Spleen (tissue), 11 donors: ENCODE measurements at regions not wholly inside any gene's neighbourhood (a gene's known extent, or its start where the extent isn't known, plus 50 kb on each side); places are given as distances from the start of the nearest gene placed in this dataset.

Experiments
- DNase-seq: peaks from one replicate; pipeline ENCODE4 v3.0.0-alpha.2; 2020
- H3K27ac ChIP-seq, 8 donors: fragments of 200-600 bp; sonication (generic) in 7 of 8; 1 replicate in 4 of 8; 2 replicates in 4 of 8; pipeline versions ENCODE4 v1.5.0 to v1.8.0; 2016 to 2021; ENCODE audit warnings: inconsistent platforms in 4 of 8, mild to moderate bottlenecking in 4 of 8, moderate library complexity in 1 of 8
- H3K27me3 ChIP-seq, 7 donors: fragments of 200-600 bp; sonication (generic) in 6 of 7; replicated peaks in 1 of 7; 1 replicate in 4 of 7; 2 replicates in 3 of 7; pipeline versions ENCODE4 v1.5.0 to v1.8.0; 2016 to 2021; ENCODE audit warnings: inconsistent platforms in 3 of 7, mild to moderate bottlenecking in 1 of 7
- H3K36me3 ChIP-seq, 6 donors: fragments of 200-600 bp; sonication (generic) in 5 of 6; 1 replicate in 4 of 6; 2 replicates in 2 of 6; pipeline versions ENCODE4 v1.5.0 to v1.8.0; 2016 to 2021; ENCODE audit warnings: inconsistent platforms in 2 of 6
- H3K4me1 ChIP-seq, 6 donors: fragments of 200-600 bp; sonication (generic) in 5 of 6; 1 replicate in 3 of 6; 2 replicates in 3 of 6; pipeline versions ENCODE4 v1.5.0 to v1.8.0; 2016 to 2021; ENCODE audit warnings: inconsistent platforms in 3 of 6
- H3K4me3 ChIP-seq, 8 donors: fragments of 200-600 bp; sonication (generic) in 7 of 8; 1 replicate in 4 of 8; 2 replicates in 4 of 8; pipeline versions ENCODE4 v1.5.0 to v1.8.0; 2016 to 2021; ENCODE audit warnings: inconsistent platforms in 4 of 8, mild to moderate bottlenecking in 4 of 8, moderate library complexity in 2 of 8
- H3K9me3 ChIP-seq, 8 donors: fragments of 200-600 bp; sonication (generic) in 7 of 8; 1 replicate in 4 of 8; 2 replicates in 4 of 8; pipeline versions ENCODE4 v1.5.0 to v1.8.0; 2016 to 2021; ENCODE audit warnings: inconsistent platforms in 4 of 8
- POLR2A ChIP-seq, 3 donors: fragments of 450-650 bp; IDR thresholded peaks; one replicate each; pipeline ENCODE4 v1.5.1; 2017; ENCODE audit warnings: antibody characterized with exemption in 3 of 3, mild to moderate bottlenecking in 1 of 3
- POLR2AphosphoS5 ChIP-seq, 3 donors: sonication (generic); formaldehyde crosslinking; IDR thresholded peaks; one replicate each; pipeline ENCODE4 v1.5.1; 2017; ENCODE audit warnings: antibody characterized with exemption in 3 of 3
- WGBS, 5 donors: extraction: QIAGEN DNeasy Blood & Tissue Kit in 3 of 5; methylation state at CpG; one replicate each; pipeline versions ENCODE4 v1.1.5 to v1.1.7; 2013 to 2018; 5-methylcytosine and 5-hydroxymethylcytosine counted together
- intact Hi-C: fragments of 100-400 bp; cut with DNase I; formaldehyde crosslinking; loops from one replicate; pipeline ENCODE4 v1.15.0; 2023; ENCODE audit warnings: low total_unique reads
- TF ChIP-seq, protein P1 (sequence below), 11 experiments: fragments of 200-600 bp in 7 of 11; fragments of 450-650 bp in 4 of 11; sonication (generic) in 4 of 11; IDR thresholded peaks in 8 of 11; conservative IDR thresholded peaks in 3 of 11; 1 replicate in 7 of 11; 2 replicates in 4 of 11; pipeline versions ENCODE4 v1.4.0 to v1.8.0; 2016 to 2021; ENCODE audit warnings: antibody characterized with exemption in 11 of 11, inconsistent platforms in 4 of 11, mild to moderate bottlenecking in 1 of 11
- donor health status: healthy with polysubstance abuse.
- donor health status: DM: no; HTN: no; CAD: no; lungs with moderate emphysema.
- donor health status: DM: no; HTN: no; CAD: no.
- donor health status: Bipolar disorder and iron deficiency.
- donor health status: healthy.
- donor health status: DM: no; HTN: no; CAD: no.
- donor health status: DM: yes; HTN: yes; CAD: no.

DNA sequence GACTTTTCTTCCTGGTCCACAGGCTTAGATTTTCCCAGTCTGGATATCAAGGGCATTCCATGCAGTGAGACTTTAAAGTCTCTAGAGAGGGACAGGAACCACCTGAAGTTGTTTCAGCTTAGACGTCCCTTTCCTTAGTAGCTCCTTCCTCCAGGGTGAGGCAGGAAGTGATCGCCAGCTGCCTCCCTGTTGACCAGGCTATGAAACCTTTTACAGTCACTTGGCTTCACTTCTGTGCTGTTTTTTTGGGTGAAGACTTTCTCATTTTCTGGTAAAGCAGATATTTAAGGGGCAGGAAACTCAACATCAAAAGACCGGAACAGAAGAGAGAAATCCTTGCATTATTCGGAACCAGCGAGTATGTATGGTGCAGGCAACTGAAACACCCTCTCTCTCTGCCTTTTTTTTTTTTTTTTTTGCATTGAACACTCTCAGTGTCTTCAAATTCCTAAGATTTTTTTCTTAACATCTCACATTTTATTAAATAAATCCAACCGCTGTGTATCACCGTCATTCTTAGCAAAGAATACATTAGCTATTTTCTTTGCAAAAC is 234.6 kb upstream of the IRF2BP2 start:
- WGBS, 5 donors = 19 to 29% (median 25%) methylated on average over 7 of the region's 7 CpGs
- Histone ChIP-seq H3K4me3 (peak overlapping the region in 1 of 8 donors; percentile 9), H3K4me1 (peaks cover 25 to 80% (median 46%) of the 10 kb centered on the region in 6 donors), H3K27me3 (no peaks in the 10 kb centered on the region), H3K27ac (peak overlapping the region in 5 of 8 donors; percentile 22 to 78 (median 46)), H3K9me3 (no peaks in the 10 kb centered on the region), H3K36me3 (no peaks in the 10 kb centered on the region)
- DNase-seq = no peak
- intact Hi-C loops = loop anchor here (10.0 kb wide), 1 partner anchor 120 kb away; no protein-coding TSS in a partner anchor
- TF ChIP-seq POLR2A (IDR thresholded peaks at IDR 0.05) (no peak), POLR2AphosphoS5 (IDR thresholded peaks at IDR 0.05) (no peak)
- TF ChIP-seq, protein P1, sequence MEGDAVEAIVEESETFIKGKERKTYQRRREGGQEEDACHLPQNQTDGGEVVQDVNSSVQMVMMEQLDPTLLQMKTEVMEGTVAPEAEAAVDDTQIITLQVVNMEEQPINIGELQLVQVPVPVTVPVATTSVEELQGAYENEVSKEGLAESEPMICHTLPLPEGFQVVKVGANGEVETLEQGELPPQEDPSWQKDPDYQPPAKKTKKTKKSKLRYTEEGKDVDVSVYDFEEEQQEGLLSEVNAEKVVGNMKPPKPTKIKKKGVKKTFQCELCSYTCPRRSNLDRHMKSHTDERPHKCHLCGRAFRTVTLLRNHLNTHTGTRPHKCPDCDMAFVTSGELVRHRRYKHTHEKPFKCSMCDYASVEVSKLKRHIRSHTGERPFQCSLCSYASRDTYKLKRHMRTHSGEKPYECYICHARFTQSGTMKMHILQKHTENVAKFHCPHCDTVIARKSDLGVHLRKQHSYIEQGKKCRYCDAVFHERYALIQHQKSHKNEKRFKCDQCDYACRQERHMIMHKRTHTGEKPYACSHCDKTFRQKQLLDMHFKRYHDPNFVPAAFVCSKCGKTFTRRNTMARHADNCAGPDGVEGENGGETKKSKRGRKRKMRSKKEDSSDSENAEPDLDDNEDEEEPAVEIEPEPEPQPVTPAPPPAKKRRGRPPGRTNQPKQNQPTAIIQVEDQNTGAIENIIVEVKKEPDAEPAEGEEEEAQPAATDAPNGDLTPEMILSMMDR (IDR thresholded peaks at IDR 0.05 in 8 of 11, conservative IDR thresholded peaks at IDR 0.05 in 3 of 11) = no peak

DNA sequence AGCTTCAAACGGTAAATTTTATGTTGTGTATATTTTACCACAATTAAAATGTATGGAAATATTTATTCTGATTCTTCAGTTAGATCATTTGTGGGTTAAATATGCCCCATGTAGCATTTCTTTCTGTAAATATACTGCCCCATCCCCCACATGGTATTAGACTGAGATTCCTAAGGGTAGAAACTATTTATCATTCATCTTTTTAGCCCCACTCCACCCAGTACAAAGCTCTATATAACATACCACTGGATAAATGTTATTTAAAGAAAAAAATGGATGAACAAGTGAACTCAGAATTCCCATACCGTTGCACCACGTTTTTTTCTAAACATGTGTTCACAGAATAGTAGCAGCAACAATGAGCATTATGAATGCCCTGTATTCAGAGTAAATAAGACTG is 234.0 kb upstream of the IRF2BP2 start:
- no peak for DNase-seq
- TF ChIP-seq POLR2AphosphoS5 (IDR thresholded peaks at IDR 0.05) (no peak), POLR2A (IDR thresholded peaks at IDR 0.05) (no peak)
- WGBS, 5 donors = 48 to 55% (median 50%) methylated on average over 3 of the region's 3 CpGs
- Histone ChIP-seq H3K4me3 (no peak overlapping the region), H3K9me3 (no peaks in the 10 kb centered on the region), H3K4me1 (peaks cover 25 to 80% (median 43%) of the 10 kb centered on the region in 6 donors), H3K27ac (peak overlapping the region in 4 of 8 donors; percentile 22 to 78 (median 54)), H3K36me3 (no peaks in the 10 kb centered on the region), H3K27me3 (no peaks in the 10 kb centered on the region)
- intact Hi-C loops = loop anchor here (10.0 kb wide), 1 partner anchor 119 kb away; no protein-coding TSS in a partner anchor

DNA sequence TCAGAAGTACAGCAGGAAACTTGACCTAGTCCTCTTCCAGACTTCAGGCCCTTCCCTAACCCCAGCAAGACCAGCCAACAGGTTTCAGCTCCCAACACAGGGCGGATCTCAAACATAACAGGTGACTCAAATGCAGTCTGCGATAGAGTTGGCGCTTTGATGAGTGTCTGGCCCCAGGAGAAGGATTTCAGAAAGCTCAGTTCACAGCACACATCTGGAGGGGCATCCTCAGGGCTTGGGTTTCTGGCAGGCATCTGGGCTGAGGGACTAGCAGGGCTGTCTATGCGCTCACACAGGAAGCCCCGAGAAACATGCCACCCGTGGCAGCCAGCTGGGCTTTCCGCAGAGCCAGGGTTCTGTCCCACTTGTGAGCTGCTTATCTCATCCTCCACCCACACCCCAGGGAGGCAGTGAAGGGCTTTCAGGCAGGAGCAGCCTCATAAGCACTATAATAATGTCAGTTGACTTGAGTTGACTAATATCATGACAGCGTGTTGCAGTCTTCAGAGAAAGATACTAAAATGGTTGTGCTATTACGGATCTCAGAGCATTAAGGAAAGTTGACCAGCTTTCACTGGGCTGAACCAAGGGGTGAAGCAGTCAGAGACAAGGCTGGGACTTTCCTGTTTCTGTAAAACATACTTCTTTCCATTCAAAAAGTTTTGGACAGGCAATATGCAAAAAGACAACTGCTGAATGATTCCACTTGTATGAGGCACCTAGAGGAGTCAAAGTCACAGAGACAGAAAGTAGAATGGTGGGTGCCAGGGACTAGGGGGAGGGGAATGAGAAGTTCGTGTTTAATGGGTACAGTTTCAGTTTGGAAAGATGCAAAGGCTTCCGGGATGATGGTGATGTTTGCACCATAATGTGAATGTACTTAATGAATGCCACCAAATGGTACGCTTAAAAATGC is 233.0 kb upstream of the IRF2BP2 start:
- Histone ChIP-seq H3K36me3 (no peaks in the 10 kb centered on the region), H3K9me3 (no peaks in the 10 kb centered on the region), H3K4me3 (peak overlapping the region in 1 of 8 donors; percentile 42), H3K4me1 (peaks cover 25 to 81% (median 46%) of the 10 kb centered on the region in 6 donors), H3K27ac (peak overlapping the region in 7 of 8 donors; percentile 24 to 78 (median 50)), H3K27me3 (no peaks in the 10 kb centered on the region)
- 38 to 60% (median 41%) methylated on average over 8 to 12 of the region's 12 CpGs for WGBS, 5 donors
- peak; percentile 85 for DNase-seq
- intact Hi-C loops = loop anchor here (10.0 kb wide), 1 partner anchor 118 kb away; no protein-coding TSS in a partner anchor
- TF ChIP-seq POLR2AphosphoS5 (IDR thresholded peaks at IDR 0.05) (peak in 2 of 3 donors; percentile 12 to 28), POLR2A (IDR thresholded peaks at IDR 0.05) (no peak)

DNA sequence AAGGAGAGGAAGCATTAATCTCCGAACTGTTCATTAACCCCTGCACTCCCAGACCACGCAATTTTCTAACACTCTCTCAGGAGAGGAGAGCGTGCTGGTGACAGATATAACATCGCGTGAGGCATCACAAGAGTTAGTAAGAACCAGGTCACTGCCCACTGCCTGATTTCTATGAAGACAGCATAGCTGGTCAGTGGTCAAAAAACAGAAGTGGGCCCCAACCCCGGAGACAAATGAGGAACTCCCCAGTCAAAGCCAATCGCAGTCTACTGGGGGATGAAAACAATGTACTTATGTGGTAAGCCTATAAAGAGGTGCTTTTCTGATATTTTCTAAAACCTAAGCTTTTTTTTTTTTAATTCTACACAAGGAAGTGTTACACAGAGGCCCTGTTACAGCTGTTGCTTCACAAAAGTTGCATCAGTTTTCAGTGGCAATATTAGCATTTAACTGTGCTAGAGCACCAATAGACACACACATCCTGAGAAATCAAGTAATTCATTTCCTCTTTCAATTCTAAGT is 231.8 kb upstream of the IRF2BP2 start:
- Histone ChIP-seq H3K4me3 (peak overlapping the region in 1 of 8 donors; percentile 42), H3K36me3 (no peaks in the 10 kb centered on the region), H3K27me3 (no peaks in the 10 kb centered on the region), H3K27ac (peak overlapping the region in 7 of 8 donors; percentile 29 to 78 (median 50)), H3K4me1 (peaks cover 25 to 91% (median 46%) of the 10 kb centered on the region in 6 donors), H3K9me3 (no peaks in the 10 kb centered on the region)
- TF ChIP-seq, protein P1 (IDR thresholded peaks at IDR 0.05 in 8 of 11, conservative IDR thresholded peaks at IDR 0.05 in 3 of 11) = no peak
- TF ChIP-seq POLR2AphosphoS5 (IDR thresholded peaks at IDR 0.05) = peak in 1 of 3 donors; percentile 25
- WGBS, 5 donors = 32 to 63% (median 41%) methylated on average over 7 of the region's 7 CpGs
- DNase-seq = peak; percentile 76
- intact Hi-C loops = loop anchor here (10.0 kb wide), 1 partner anchor 117 kb away; no protein-coding TSS in a partner anchor
